22Rv1 (cell line): ENCODE measurements at regions not wholly inside any gene's neighbourhood (a gene's known extent, or its start where the extent isn't known, plus 50 kb on each side); places are given as distances from the start of the nearest gene placed in this dataset.

Experiments used
- H3K27ac ChIP-seq: fragments of 450-650 bp; 2 replicates; pipeline ENCODE4 v1.5.1; 2017
- CTCF ChIP-seq: fragments of 450-650 bp; IDR thresholded peaks from 2 replicates; pipeline ENCODE4 v1.5.1; 2017; ENCODE audit warnings: mild to moderate bottlenecking
- ZFX ChIP-seq: fragments of 450-650 bp; IDR thresholded peaks from 2 replicates; pipeline ENCODE4 v1.6.1; 2017; ENCODE audit warnings: antibody characterized with exemption, borderline replicate concordance

- no peak overlapping the region for H3K27ac ChIP-seq
- TF ChIP-seq CTCF (no peak), ZFX (no peak)
Measured at GRCh38 chr6:1100269-1100668, 211.6 kb upstream of the FOXQ1 start.

GRCh38 chr6:1099264-1099663 lies 212.6 kb upstream of the FOXQ1 start:
- H3K27ac ChIP-seq, result no peak overlapping the region
- TF ChIP-seq ZFX (no peak), CTCF (no peak)

GRCh38 chr6:1096967-1097765 lies 214.7 kb upstream of the FOXQ1 start:
- TF ChIP-seq CTCF (no peak), ZFX (no peak)
- H3K27ac ChIP-seq, result no peak overlapping the region

- TF ChIP-seq CTCF, result no peak
Measured at GRCh38 chr6:1094306-1094705, 217.6 kb upstream of the FOXQ1 start.

GRCh38 chr6:1091900-1092299 lies 220.0 kb upstream of the FOXQ1 start:
- H3K27ac ChIP-seq, result no peak overlapping the region
- TF ChIP-seq CTCF, result no peak
- TF ChIP-seq ZFX, result no peak

More at GRCh38 chr6:1094306-1094705, 217.6 kb upstream of the FOXQ1 start:
- no peak overlapping the region for H3K27ac ChIP-seq

GRCh38 chr6:1089859-1090258 lies 222.0 kb upstream of the FOXQ1 start:
- TF ChIP-seq ZFX (no peak), CTCF (no peak)
- no peak overlapping the region for H3K27ac ChIP-seq

- no peak for TF ChIP-seq CTCF
- TF ChIP-seq ZFX, result no peak
- no peak overlapping the region for H3K27ac ChIP-seq
Measured at GRCh38 chr6:1088492-1089001, 223.4 kb upstream of the FOXQ1 start.
